ENCODE measurements at regions not wholly inside any gene's neighbourhood (a gene's known extent, or its start where the extent isn't known, plus 50 kb on each side); places are given as distances from the start of the nearest gene placed in this dataset.

GRCh38 chr5:125486634-125487033, 740.2 kb upstream of the ZNF608 start:
- TF ChIP-seq POLR2A (IDR thresholded peaks at IDR 0.05; ENCODE audit: low read length) = no peak
- no peak for TF ChIP-seq GATA1 (IDR thresholded peaks at IDR 0.05; ENCODE audit: low read depth, low read length)

Measured in erythroblast (primary cell).